ENCODE measurements at regions not wholly inside any gene's neighbourhood (a gene's known extent, or its start where the extent isn't known, plus 50 kb on each side); places are given as distances from the start of the nearest gene placed in this dataset.
A peak's percentile ranks its signal among the peaks of the same experiment; 100 is the strongest.
"Not testable (repeated sequence)": the region's sequence is repeated elsewhere in the genome, so short reads cannot be mapped to it uniquely, and the experiment has no call there.

DNA sequence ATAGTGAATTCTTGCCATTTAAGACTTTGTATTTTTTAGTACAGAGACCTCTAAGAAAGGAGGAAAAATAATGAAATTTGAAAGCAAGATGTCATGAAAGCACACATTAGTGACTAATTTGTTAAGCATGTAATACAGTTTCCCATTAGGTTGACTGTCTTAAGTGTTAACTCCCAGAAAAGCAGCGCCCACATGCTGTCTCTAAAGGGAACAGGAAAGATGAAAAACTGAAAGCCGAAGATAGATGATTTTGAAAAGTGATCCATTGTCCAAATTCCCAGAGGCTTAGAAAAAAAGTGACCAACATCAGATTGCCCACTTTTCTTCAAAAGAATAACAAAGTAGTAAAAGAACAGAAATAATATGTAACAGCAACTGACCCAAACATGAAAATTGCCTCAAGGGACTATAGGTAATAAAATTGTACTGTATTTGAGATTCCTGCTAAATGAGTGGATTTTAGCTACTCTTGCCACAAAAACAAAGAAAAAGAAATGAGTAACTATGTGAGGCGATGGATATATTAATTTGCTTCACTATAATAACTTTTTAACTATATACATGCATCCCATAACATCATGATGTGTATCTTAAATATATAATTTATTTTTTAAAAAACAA, 83.2 kb upstream of the OGFRL1 start:
- DNase-seq = no peak

DNA sequence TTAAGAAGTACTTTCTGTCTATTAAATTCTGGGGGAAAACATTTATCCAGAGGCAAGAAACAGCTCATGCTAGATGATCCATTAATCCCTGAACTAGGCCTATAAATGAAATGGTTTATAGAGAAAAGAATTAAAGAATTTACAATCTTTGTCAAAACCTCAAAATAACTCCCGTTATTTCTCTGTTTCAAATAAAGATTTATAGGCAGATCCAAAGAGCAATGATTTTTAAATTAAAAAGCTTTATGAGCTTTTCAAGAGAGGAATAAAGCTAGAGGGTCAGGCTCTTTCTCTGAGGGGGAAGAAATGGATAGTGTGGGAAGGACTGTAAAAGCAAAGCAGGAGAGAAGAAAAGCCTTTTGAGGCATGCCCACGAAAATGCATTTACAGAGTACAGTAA, 82.5 kb upstream of the OGFRL1 start:
- DNase-seq = no peak

GRCh38 chr6:71209206-71209605, 79.4 kb upstream of the OGFRL1 start:
- DNase-seq = no peak

DNA sequence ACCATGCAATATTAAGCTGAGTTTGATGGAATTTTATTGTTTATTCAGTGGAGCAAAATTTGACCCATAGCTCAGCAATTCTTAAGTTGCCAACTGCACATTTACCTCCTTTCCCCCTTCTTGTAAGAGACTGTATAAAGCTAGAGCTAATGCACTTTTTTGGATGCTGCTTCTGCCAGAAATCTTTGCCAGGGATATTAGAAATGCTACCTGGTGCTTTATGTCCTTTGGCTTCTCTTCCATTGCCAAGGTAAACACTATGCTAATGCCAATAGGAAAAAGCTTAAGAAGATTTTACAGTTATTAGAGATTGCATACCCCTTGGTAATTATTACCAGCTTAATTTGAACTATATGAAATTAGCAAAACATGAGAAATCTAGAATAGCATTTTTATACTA, 79.0 kb upstream of the OGFRL1 start:
- no peak for DNase-seq

- no peak for DNase-seq
Observed at GRCh38 chr6:71211799-71212198, 76.8 kb upstream of the OGFRL1 start.

DNA sequence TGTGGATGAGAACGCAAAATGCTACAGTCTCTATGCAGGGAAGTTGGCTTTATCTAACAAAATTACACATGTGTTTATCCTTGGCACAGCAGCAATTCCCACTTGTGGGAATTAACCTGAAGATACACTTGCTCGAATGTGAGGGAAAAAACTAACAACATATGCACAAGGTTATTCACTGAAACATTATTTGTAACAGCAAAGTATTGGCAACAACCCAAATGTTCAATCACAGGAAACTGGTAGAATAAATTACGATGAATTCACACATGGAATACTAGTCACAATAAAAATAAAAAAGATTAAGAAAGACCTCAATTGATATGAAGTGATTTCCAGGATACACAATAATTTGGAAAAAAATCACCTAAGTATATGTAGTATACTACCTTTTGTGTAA, 68.1 kb upstream of the OGFRL1 start:
- no peak for DNase-seq

- no peak for DNase-seq
Observed at GRCh38 chr6:71222671-71223070, 65.9 kb upstream of the OGFRL1 start.

GRCh38 chr6:71224011-71224410, 64.6 kb upstream of the OGFRL1 start:
- no peak for DNase-seq

DNA sequence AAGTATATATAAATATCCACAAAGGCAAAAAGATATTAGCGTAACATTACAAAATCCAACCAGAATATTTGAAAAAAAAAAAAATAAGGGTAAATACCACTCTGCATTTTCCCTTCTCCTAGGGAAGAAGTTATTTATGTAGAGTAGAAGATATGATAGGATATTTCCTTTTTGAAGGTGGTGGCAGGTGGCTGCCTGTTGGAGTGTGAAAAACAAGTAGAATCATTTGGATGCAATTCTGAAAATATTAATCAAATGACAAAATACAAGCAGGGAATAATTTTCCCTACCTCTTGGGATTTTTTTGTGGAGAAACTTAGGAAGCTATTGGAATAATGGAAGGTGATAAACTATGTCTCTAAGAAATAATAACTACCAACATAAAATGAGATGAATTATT, 62.5 kb upstream of the OGFRL1 start:
- DNase-seq = no peak

DNA sequence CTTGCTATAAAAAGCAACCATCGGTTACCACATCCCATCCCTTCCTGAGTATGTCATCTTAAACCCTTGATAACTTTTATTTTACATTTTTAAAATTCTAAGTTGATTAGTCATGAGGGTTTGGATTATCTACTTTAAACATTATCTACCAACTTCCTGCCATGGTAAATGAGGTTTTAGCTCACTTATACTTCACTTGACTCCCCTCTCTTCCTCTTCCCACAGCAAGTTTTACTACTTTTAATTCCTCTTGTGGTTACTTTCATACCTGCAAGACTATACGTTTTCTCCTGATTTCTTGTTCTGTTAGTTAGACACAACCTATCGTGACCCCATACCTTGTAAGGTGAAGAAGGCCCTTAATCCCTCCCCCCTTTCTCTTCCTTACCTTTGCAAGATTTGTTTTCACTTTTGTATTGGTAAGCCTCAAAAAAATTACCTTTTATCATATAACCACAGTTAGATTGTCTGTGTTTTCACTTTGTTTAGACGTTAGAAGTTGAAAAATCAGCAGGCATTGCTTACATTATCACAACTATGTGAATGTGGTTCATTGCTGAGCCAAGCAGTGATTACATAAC, 60.1 kb upstream of the OGFRL1 start:
- DNase-seq = peak; percentile 36

DNA sequence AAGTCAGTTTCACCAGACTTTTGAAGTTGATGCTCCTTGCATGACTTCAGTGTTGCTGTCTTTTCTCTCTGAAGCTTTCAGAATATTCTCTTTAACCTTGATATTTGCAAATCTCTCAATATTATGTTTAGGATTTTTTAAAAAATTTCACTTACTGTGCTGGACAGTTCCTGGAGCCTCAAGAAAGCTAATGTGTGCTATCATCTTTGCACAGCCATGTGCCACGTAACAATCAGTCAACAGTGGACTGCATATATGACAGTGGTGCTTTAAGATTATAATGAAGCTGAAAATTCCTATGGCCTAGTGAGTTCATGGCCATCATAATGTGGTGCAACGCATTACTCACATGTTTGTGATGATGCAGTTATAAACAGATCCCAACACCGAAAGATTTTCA, 59.1 kb upstream of the OGFRL1 start:
- no peak for DNase-seq

GRCh38 chr6:71232890-71233289, 55.7 kb upstream of the OGFRL1 start:
- DNase-seq = not testable (repeated sequence)

DNA sequence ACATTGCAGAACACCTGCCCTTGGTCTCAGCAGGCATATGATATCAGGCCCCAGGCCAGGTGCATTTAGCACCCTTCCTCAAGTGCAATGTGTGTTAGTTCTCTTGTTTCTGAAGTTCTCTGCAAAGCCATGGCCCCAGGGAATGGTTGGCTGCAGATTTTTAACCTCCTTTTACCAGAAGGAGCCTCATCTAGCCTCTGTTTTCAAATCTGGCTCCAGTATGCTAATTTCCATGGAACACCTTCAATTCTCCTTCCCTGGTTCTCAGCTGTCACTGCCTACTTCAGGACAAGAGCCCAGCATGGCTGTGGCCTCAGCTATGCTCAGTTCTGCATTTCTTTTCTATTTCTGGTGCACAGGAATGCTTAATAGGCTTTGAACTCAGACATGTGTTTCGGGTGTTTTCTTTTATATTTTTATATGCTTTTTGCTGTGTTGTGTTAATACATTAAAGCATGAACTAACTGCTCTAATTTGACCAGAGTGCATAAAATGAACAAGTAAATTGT, 51.6 kb upstream of the OGFRL1 start:
- DNase-seq = no peak

DNA sequence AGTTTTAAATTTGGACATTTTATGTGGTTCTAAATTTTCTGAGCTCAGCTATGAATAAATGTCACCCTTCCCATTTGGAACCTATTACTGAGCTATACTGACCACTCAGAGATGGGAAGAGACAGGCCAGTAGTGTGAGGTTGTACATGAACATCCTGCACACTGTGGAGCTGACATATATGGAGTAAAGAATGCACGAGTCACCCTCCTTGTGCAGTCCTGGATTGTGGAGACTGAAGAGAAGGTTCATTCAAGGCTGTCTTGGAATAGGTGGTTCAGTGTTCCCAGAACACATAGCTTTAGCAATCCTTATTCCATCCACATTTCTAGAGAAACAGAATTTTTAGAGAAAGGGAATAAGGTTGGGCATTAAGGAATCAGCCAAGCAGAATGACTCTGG, 50.3 kb upstream of the OGFRL1 start:
- DNase-seq = no peak
